Stimulated activated CD8-positive, alpha-beta memory T cell treated with anti-CD3 and anti-CD28 coated beads, Interleukin-12 subunit alpha, Interleukin-12 subunit beta, amount 100 ng/mL, for 1 hour (primary cell): ENCODE measurements at regions not wholly inside any gene's neighbourhood (a gene's known extent, or its start where the extent isn't known, plus 50 kb on each side); places are given as distances from the start of the nearest gene placed in this dataset.

ENCODE experiments used
- DNase-seq: peaks from one replicate; pipeline ENCODE4 v3.0.0-alpha.2; 2020; ENCODE audit warnings: low read depth

GRCh38 chr5:124647352-124647751 is 99.1 kb downstream of the ZNF608 start:
- no peak for DNase-seq

DNA sequence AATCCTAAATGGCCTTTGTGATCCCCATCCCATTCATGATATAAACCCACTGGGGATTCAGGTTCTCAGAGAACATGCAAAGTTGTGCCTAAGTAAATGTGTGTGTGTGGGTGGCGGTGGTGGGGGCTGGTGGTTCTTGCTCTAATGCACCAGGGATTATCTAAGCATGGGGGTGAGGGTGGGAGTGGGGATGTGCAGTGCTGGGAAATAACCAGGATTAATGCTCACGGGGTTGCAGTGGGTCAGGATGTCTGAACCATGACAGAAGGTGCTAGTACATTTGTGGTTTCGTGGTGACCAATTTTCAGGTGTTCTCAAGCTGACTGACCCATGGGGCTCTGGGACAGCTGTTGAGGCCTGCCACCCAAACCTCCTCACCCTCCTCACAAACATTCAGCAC is 101.0 kb downstream of the ZNF608 start:
- DNase-seq, result no peak

DNA sequence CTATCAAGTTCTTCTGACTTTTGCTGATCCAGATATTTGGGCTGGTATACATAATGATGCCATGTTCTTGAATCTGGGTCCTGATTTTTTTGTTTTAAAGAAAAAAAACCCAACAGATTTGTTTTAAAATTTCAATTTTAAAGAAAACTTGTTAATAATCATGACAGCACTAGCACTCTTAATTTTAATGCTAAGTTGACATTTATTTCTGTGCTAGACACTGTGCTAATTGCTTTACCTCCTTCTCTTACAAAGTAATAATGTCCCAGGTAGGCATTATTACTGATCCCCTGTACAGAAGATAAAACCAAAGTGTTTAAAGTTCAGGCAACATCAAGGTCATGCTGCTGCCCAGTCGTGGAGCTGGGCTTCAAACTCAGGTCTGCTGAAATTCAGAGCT is 101.9 kb downstream of the ZNF608 start:
- no peak for DNase-seq

DNA sequence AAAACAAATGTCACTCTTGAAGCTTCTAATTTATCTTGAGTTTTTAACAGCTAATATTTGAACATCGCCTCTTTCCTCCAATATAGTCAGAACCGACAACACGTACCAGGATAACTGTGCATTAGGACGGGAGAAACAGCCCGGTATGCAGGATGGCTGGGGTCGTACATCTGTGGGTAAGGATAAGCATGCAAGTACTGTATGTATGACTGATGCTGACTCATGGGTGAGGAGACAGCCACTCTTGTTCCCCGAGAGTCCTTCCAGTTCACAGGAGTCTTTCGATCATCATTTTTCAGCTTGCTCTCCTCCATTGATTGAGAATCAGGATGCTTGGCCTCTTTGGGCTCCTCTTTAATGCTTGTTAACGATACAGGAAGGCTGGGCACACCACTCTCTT is 102.3 kb downstream of the ZNF608 start:
- no peak for DNase-seq

DNA sequence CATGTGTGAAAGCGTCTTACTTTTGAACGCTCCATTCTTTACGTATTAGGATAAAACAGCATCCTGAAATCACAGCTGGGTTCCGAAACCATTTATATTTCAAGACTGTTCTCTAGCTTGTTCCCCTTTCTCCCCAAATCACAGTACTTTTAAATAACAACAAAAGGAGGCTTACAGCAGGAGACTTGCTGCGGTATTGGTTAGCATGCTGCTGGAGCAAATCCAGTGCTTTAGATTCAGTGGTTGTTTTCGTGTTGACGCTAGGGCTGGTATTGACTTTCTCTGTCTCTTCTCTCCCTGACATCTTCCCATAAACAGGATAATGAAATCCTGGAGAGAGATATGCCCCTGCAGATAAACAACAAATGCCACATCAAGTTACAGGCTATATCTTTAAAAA is 103.1 kb downstream of the ZNF608 start:
- DNase-seq, result no peak

- DNase-seq, result no peak
These were observed 104.3 kb downstream of the ZNF608 start for GRCh38 chr5:124642151-124642550.

- no peak for DNase-seq
These were observed 105.2 kb downstream of the ZNF608 start for GRCh38 chr5:124641154-124641792.

- no peak for DNase-seq
These were observed 107.3 kb downstream of the ZNF608 start for GRCh38 chr5:124639095-124639665.

- DNase-seq, result no peak
These were observed 109.4 kb downstream of the ZNF608 start for GRCh38 chr5:124637011-124637410.

DNA sequence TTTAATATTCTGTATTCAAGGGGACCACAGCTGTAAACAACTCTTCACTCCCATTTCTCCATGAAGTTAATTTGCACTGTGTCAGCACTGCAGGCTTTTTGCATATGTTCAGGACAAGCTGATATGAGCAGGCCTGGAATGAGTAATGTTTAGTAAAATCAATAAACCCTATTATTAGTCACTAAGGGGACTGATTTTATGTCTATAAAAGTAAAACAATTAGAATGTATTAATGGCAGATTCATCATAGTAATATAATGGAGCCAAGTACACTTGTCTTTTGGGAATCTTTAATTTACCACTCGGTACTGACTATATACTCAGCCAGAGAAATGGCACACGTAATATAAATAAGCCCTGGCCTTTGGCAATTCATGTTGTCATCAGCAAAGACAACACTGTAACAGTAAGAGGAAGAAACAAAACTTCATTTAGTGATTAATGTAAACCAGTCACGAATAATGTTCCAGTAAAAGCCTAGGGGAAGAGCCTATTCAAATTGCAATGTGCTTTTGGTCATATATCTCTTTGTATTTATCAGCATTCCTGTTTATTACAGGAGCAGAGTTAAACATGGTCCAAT is 111.6 kb downstream of the ZNF608 start:
- no peak for DNase-seq

- DNase-seq, result no peak
These were observed 112.2 kb downstream of the ZNF608 start for GRCh38 chr5:124634228-124634739.

- no peak for DNase-seq
These were observed 113.2 kb downstream of the ZNF608 start for GRCh38 chr5:124633209-124633608.

DNA sequence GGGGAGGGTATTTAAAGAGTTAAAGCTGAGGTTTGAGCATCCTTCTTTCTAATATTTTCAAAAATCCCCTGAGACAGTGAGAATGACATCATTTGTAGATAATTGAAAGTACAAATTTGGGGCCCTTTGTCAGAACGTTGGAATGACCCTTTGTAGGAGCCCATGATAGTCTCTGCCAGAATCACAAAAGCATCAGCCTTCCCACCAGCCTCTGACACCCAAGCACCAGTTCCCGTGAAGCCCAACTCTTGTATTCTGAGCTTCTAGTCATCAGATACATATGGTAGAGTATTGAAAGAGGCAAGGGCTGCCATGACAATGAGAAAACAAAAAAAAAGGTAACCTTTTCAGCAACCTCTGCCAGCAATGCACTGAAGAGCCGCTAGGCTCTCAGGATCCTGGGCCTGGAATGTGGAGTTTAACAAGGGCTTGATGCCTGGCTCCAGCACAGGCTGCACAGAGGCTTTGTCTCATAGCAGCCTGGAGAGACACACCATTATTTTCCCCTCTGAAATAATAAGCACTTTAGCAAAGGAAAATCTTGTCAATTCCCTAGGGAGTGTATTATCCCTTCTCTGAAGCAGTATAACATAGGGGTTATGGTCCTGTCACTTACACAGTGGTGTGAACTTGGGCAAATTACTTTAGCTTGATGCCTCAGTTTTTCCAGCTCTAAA is 114.4 kb downstream of the ZNF608 start:
- DNase-seq, result no peak

DNA sequence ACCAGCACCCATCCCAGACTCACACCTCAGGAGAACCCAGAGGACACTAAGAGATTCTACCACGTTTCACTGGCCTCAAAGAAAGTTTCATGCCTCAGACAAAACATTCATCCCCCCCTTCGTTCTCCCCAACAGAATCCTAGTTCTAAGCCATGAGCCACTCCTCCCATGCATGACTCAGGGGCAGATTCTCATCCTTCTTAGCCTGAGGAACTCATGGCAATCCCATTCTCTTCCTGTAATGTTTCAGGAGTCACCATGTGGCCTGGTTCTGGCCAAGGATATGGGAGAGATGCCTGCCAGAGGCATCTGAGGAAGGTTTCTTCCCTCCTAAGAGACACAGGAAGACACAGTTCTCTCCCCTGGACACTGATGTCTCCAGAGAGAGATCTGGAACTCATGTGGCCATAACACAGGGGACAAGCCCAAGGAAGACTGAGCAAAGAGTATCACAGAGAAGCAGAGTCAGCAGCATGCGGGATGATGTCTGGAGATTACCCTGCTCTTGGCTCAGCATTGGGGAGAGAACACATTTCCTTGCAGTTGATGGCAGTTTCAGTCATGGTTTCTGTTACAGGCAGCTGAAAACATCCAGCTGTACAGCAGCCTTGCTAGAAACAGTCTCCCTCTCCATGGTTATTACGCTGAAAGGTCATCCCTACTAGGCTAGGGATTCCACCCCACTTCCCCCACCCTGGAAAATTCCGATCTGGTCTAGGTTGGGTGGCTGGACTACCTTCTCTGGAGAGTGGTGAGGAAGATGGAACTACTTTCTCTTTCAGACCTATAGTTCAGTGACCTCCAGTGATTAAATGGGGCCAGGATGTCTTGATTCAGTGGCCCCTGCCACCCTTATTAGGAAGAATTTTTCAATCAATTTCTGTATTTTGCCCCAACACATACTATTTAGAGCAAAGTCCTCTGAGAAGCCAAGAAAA is 115.4 kb downstream of the ZNF608 start:
- no peak for DNase-seq

DNA sequence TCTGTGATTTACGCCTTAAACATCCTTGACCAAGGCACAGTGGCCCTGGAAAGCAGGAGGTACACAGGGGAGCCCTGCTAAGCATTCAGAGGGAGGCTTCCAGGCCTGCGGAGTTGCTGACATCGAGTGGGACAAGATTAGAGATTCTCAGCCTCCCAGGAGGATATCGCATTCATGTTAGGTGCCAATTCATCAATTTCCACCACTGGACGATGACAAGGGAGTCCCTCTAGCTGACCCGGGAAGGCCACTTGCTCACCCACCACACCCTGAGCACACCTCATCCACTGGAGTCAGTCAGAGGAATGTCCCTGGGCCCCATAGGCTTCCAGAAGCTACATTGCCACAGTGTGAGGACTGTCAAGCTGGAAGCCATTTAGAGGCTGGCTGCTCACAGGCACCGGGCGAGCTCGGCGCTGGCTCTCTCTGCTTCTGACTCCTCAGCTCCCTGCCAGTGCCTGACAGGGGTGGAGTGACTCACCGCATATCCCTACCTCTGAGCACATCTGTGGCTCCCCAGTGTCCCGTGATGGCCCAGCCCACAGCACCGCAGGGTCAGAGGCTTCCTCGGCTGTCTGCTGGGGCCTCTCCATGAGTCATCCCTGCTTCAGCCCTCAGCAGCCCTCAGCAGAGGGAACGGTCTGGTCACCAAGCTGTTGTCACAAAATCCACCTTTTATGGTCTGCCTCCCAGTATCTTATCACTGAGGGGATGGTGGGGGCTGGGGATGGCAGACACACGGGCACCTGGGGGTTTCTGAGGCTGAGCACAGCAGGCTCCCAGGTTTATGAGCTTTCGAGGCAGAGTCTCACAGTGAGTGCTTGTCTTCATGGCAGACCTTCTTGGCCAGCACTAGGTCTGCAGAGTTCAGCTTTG is 117.5 kb downstream of the ZNF608 start:
- no peak for DNase-seq

- no peak for DNase-seq
These were observed 118.4 kb downstream of the ZNF608 start for GRCh38 chr5:124627815-124628595.

- DNase-seq, result no peak
These were observed 120.4 kb downstream of the ZNF608 start for GRCh38 chr5:124626053-124626452.

DNA sequence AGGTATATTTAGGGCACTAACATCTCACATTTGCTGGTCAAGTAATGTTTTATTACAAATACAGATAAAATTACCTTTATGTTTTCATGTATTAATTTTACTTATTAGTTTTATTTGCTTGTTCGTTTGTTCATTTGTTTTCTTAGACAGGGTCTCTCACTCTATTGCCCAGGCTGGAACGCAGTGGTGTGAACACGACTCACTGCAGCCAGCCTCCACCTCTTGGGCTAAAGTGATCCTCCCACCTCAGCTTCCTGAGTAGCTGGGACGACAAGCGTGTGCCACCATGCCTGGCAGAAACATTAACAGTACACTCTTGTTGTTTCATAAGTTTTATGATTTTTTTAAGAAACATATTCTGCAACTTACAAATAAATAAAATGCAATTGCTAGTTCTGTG is 123.2 kb downstream of the ZNF608 start:
- no peak for DNase-seq

DNA sequence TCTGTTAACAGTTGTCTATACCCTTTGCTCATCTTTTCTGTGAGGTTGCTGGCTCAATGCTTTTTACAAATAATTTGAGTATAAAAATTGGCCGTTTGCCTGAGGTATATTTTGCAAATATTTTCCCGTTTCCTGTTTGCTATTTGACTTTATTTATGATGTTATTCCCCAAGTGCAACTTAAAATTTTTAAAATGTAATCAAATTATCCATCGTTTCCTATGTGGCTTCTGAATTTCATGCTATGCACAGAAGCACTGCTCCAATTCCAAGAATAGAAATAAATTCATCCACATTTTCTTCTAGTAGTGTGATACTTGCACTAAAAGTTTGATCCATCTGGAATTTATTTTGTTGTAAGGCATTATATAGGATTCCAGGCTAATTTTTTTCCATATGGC is 123.6 kb downstream of the ZNF608 start:
- no peak for DNase-seq

GRCh38 chr5:124621279-124621678 is 125.2 kb downstream of the ZNF608 start:
- DNase-seq, result no peak
